ENCODE measurements at regions not wholly inside any gene's neighbourhood (a gene's known extent, or its start where the extent isn't known, plus 50 kb on each side); places are given as distances from the start of the nearest gene placed in this dataset.
"Not testable (repeated sequence)": the region's sequence is repeated elsewhere in the genome, so short reads cannot be mapped to it uniquely, and the experiment has no call there.

- Histone ChIP-seq H3K27me3 (no peaks in the 10 kb centered on the region), H3K4me1 (no peaks in the 10 kb centered on the region), H3K27ac (no peak overlapping the region), H3K4me3 (no peak overlapping the region), H3K36me3 (no peaks in the 10 kb centered on the region), H3K9me3 (no peaks in the 10 kb centered on the region), H3K9ac (ENCODE audit: low read depth in 2 of 2, low read length in 2 of 2) (no peak overlapping the region)
- intact Hi-C loops (cut with DNase I): no loop called here
- DNase-seq: no peak
- TF ChIP-seq CTCF (IDR thresholded peaks at IDR 0.05): no peak
These were observed 765.6 kb downstream of the CDH11 start for GRCh38 chr16:64356267-64356666.

- H3K36me3 ChIP-seq: no peaks in the 10 kb centered on the region
- H3K27ac ChIP-seq: no peak overlapping the region
- no peaks in the 10 kb centered on the region for H3K4me1 ChIP-seq
- no peaks in the 10 kb centered on the region for H3K9me3 ChIP-seq
- H3K27me3 ChIP-seq: no peaks in the 10 kb centered on the region
- H3K4me3 ChIP-seq: no peak overlapping the region
- TF ChIP-seq CTCF (IDR thresholded peaks at IDR 0.05): no peak
- H3K9ac ChIP-seq (ENCODE audit: low read depth in 2 of 2, low read length in 2 of 2): no peak overlapping the region
- intact Hi-C loops (cut with DNase I): no loop called here
- DNase-seq: no peak
These were observed 769.6 kb downstream of the CDH11 start for GRCh38 chr16:64352246-64352645.

GRCh38 chr16:64351121-64351520 lies 770.7 kb downstream of the CDH11 start:
- no peaks in the 10 kb centered on the region for H3K9me3 ChIP-seq
- no peak overlapping the region for H3K27ac ChIP-seq
- H3K27me3 ChIP-seq: no peaks in the 10 kb centered on the region
- no peaks in the 10 kb centered on the region for H3K36me3 ChIP-seq
- no peak overlapping the region for H3K4me3 ChIP-seq
- intact Hi-C loops (cut with DNase I): no loop called here
- no peak for TF ChIP-seq CTCF (IDR thresholded peaks at IDR 0.05)
- no peak for DNase-seq
- H3K4me1 ChIP-seq: no peaks in the 10 kb centered on the region
- H3K9ac ChIP-seq (ENCODE audit: low read depth in 2 of 2, low read length in 2 of 2): no peak overlapping the region

GRCh38 chr16:64346080-64346479 lies 775.8 kb downstream of the CDH11 start:
- H3K9ac ChIP-seq (ENCODE audit: low read depth in 2 of 2, low read length in 2 of 2): no peak overlapping the region
- TF ChIP-seq CTCF (IDR thresholded peaks at IDR 0.05): no peak
- no peaks in the 10 kb centered on the region for H3K4me1 ChIP-seq
- no peak overlapping the region for H3K4me3 ChIP-seq
- H3K27me3 ChIP-seq: no peaks in the 10 kb centered on the region
- no peaks in the 10 kb centered on the region for H3K9me3 ChIP-seq
- H3K27ac ChIP-seq: no peak overlapping the region
- DNase-seq: no peak
- intact Hi-C loops (cut with DNase I): no loop called here
- H3K36me3 ChIP-seq: no peaks in the 10 kb centered on the region

GRCh38 chr16:64345142-64345541 lies 776.7 kb downstream of the CDH11 start:
- Histone ChIP-seq H3K27me3 (no peaks in the 10 kb centered on the region), H3K4me1 (no peaks in the 10 kb centered on the region), H3K4me3 (no peak overlapping the region), H3K36me3 (no peaks in the 10 kb centered on the region), H3K9me3 (no peaks in the 10 kb centered on the region), H3K9ac (ENCODE audit: low read depth in 2 of 2, low read length in 2 of 2) (no peak overlapping the region), H3K27ac (no peak overlapping the region)
- no peak for DNase-seq
- TF ChIP-seq CTCF (IDR thresholded peaks at IDR 0.05): no peak
- intact Hi-C loops (cut with DNase I): no loop called here

GRCh38 chr16:64343820-64344443 lies 777.9 kb downstream of the CDH11 start:
- H3K9me3 ChIP-seq, DNase-seq: not testable (repeated sequence)

More at GRCh38 chr16:64343820-64344443, 777.9 kb downstream of the CDH11 start:
- H3K4me3 ChIP-seq; H3K27ac ChIP-seq; H3K4me1 ChIP-seq; H3K9ac ChIP-seq (ENCODE audit: low read depth in 2 of 2, low read length in 2 of 2); intact Hi-C loops (cut with DNase I); H3K36me3 ChIP-seq; H3K27me3 ChIP-seq: not testable (repeated sequence)

All from colonic mucosa (tissue), 4 donors.